HepG2 (cell line): ENCODE measurements at regions not wholly inside any gene's neighbourhood (a gene's known extent, or its start where the extent isn't known, plus 50 kb on each side); places are given as distances from the start of the nearest gene placed in this dataset.

Experiments
- ATAC-seq: fragments of 200-7000 bp; cut with Tn5 transposase; 3 replicates; pipeline ENCODE4 v1.9.1; 2020; ENCODE audit warnings: mild to moderate bottlenecking, moderate library complexity
- BruUV-seq: library from RNA; stranded (reverse); fragments of 400-500 nt; replicated peaks from 2 replicates; lab custom pipeline; 2021; lab: Mats Ljungman, UMichigan
- CTCF ChIA-PET: fragments of 300-600 bp; formaldehyde crosslinking; extraction: SDS; loops from one replicate; lab custom pipeline; 2021; ENCODE audit warnings: low total read pairs, inconsistent platforms, low intra/inter-chr PET ratio; lab: Yijun Ruan, JAX
- POLR2A ChIA-PET: fragments of 350-600 bp; sonication (Branson Sonifier 250); formaldehyde crosslinking; loops from one replicate; lab custom pipeline; 2020; ENCODE audit warnings: antibody characterized with exemption, inconsistent platforms; lab: Yijun Ruan, JAX
- DNase-seq: peaks from one replicate; pipeline ENCODE4 v3.0.0-alpha.2; 2015; ENCODE audit warnings: low spot score
- FAIRE-seq: peaks from 3 replicates; lab custom pipeline; 2011; peaks lifted over from hg19 to GRCh38; lab: Jason Lieb, UNC
- H2AFZ ChIP-seq: one replicate; pipeline ENCODE4 v1.6.1; 2011; ENCODE audit warnings: low read length, inconsistent platforms
- H3K27ac ChIP-seq: fragments of 300-600 bp; 3 replicates; pipeline ENCODE4 v1.8.0; 2011; ENCODE audit warnings: mixed run types, mild to moderate bottlenecking, mixed read lengths, low read length, inconsistent platforms; ENCODE audit not compliant: insufficient read depth; ENCODE audit errors: extremely low read length
- H3K27me3 ChIP-seq, 2 experiments: fragments of 200-600 bp in 1 of 2; 2 replicates in 1 of 2; 3 replicates in 1 of 2; pipeline versions ENCODE4 v1.6.0 to v1.8.0; 2011; ENCODE audit warnings: low read length in 2 of 2, mild to moderate bottlenecking in 2 of 2, moderate library complexity in 2 of 2, inconsistent platforms in 1 of 2; ENCODE audit not compliant: insufficient read depth in 2 of 2, control insufficient read depth in 1 of 2
- H3K36me3 ChIP-seq, 2 experiments: fragments of 200-600 bp in 1 of 2; replicated peaks in 1 of 2; 2 replicates in 1 of 2; 3 replicates in 1 of 2; pipeline versions ENCODE4 v1.5.1 to v1.8.0; 2011; ENCODE audit warnings: low read length in 2 of 2, inconsistent platforms in 1 of 2; ENCODE audit not compliant: insufficient read depth in 2 of 2, control insufficient read depth in 1 of 2
- H3K4me1 ChIP-seq: 2 replicates; pipeline ENCODE4 v1.5.1; 2012; ENCODE audit warnings: low read length, inconsistent platforms; ENCODE audit not compliant: insufficient read depth
- H3K4me2 ChIP-seq: 2 replicates; pipeline ENCODE4 v1.6.0; 2011; ENCODE audit warnings: low read depth, low read length, inconsistent platforms
- H3K4me3 ChIP-seq, 3 experiments: fragments of 200-600 bp in 1 of 3; sonication (generic), shearing (Covaris generic) in 1 of 3; replicated peaks in 1 of 3; 2 replicates each; pipeline ENCODE4 v1.5.1; 2011 to 2016; ENCODE audit warnings: low read length in 3 of 3, inconsistent platforms in 2 of 3, low read depth in 2 of 3, mild to moderate bottlenecking in 2 of 3, control low read depth in 1 of 3, mixed read lengths in 1 of 3; ENCODE audit not compliant: insufficient read depth in 1 of 3
- H3K79me2 ChIP-seq: one replicate; pipeline ENCODE4 v1.6.1; 2011; ENCODE audit warnings: low read length, inconsistent platforms; ENCODE audit not compliant: insufficient read depth
- H3K9ac ChIP-seq: 2 replicates; pipeline ENCODE4 v1.6.0; 2011; ENCODE audit warnings: mild to moderate bottlenecking, low read depth, low read length, inconsistent platforms; ENCODE audit not compliant: insufficient read depth
- H3K9me3 ChIP-seq: 2 replicates; pipeline ENCODE4 v1.5.1; 2012; ENCODE audit warnings: mild to moderate bottlenecking, low read length
- H4K20me1 ChIP-seq: 2 replicates; pipeline ENCODE4 v1.6.0; 2011; ENCODE audit warnings: inconsistent platforms, mild to moderate bottlenecking, low read length, moderate library complexity; ENCODE audit not compliant: insufficient read depth
- KLF11 ChIP-seq: IDR thresholded peaks from 2 replicates; pipeline ENCODE4 v1.6.1; 2016; ENCODE audit warnings: missing compliant biosample characterization
- MEF2D ChIP-seq: sonication (generic); formaldehyde crosslinking; IDR thresholded peaks from 2 replicates; pipeline ENCODE4 v1.5.1; 2020; ENCODE audit warnings: mild to moderate bottlenecking, missing genetic modification reagents
- NFATC3 ChIP-seq: sonication (generic); formaldehyde crosslinking; IDR thresholded peaks from 2 replicates; pipeline ENCODE4 v1.5.1; 2020; ENCODE audit warnings: mild to moderate bottlenecking, missing genetic modification reagents
- SATB2 ChIP-seq: sonication (generic); formaldehyde crosslinking; IDR thresholded peaks from 2 replicates; pipeline ENCODE4 v1.5.0; 2020; ENCODE audit warnings: missing genetic modification reagents
- SP2 ChIP-seq: sonication (generic); formaldehyde crosslinking; IDR thresholded peaks from 2 replicates; pipeline ENCODE4 v1.5.1; 2020; ENCODE audit warnings: mild to moderate bottlenecking, missing genetic modification reagents
- WGBS: methylation state at CpG from one replicate; pipeline ENCODE4 v1.1.6; 2017; ENCODE audit warnings: low lambda C conversion rate; 5-methylcytosine and 5-hydroxymethylcytosine counted together
- in situ Hi-C: cut with HindIII; loops from 2 replicates; pipeline ENCODE4 v1.10.0; 2017; ENCODE audit warnings: low pct_unique_long_range_greater_than_20kb; ENCODE audit not compliant: extremely low pct_ligation_motif_present
- intact Hi-C: fragments of 100-400 bp; cut with micrococcal nuclease; formaldehyde crosslinking; loops from one replicate; pipeline ENCODE4 v1.10.0; 2022; ENCODE audit not compliant: unreplicated experiment
- TF ChIP-seq, protein P1 (sequence below): IDR thresholded peaks from 2 replicates; pipeline ENCODE4 v1.6.1; 2016; ENCODE audit warnings: mild to moderate bottlenecking, missing biosample characterization, missing genetic modification reagents
- TF ChIP-seq, protein P2 (sequence below): sonication (generic); formaldehyde crosslinking; IDR thresholded peaks from 2 replicates; pipeline ENCODE4 v1.8.0; 2022; ENCODE audit warnings: missing genetic modification reagents, mild to moderate bottlenecking, borderline replicate concordance

DNA sequence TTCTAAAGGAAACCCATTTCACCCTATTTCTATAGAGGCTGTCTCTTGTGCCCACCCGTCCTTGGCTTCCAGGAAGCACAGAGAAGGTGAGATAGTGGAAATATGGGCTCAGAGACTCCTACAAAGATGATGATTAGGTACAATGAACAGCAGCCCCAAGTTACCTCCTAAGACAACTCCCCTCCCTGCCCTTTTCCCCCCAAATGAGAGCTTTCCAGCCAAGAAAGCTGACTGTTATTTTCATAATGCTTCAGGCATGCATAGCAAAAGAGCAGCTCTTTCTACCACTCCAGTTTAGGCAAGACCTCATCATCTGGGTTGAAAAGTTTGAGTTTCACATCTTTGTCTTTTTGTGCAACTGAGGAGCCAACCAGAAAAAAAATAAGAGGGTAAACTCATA is 248.8 kb upstream of the ADAMTS9 start:
- in situ Hi-C loops (no loop called here), intact Hi-C loops (no loop called here)
- Histone ChIP-seq H3K9ac (no peak overlapping the region), H3K36me3 (no peaks in the 10 kb centered on the region), H3K4me2 (no peak overlapping the region), H4K20me1 (no peaks in the 10 kb centered on the region), H3K9me3 (no peaks in the 10 kb centered on the region), H3K27me3 (no peaks in the 10 kb centered on the region), H2AFZ (no peak overlapping the region), H3K27ac (no peak overlapping the region), H3K79me2 (no peaks in the 10 kb centered on the region), H3K4me3 (no peak overlapping the region), H3K4me1 (no peaks in the 10 kb centered on the region)
- FAIRE-seq (no peak), DNase-seq (no peak), ATAC-seq (no peak)
- no TSS peak for BruUV-seq
- TF ChIP-seq MEF2D (CRISPR knock-in tag) = no peak
- TF ChIP-seq SP2 (CRISPR knock-in tag) = no peak
- TF ChIP-seq, protein P1, sequence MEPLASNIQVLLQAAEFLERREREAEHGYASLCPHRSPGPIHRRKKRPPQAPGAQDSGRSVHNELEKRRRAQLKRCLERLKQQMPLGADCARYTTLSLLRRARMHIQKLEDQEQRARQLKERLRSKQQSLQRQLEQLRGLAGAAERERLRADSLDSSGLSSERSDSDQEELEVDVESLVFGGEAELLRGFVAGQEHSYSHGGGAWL (CRISPR knock-in tag) = no peak
- no peak for TF ChIP-seq NFATC3 (CRISPR knock-in tag)
- WGBS = 0% methylated on average over 1 of the region's 1 CpG
- CTCF ChIA-PET = no interaction called here
- POLR2A ChIA-PET = no interaction called here

DNA sequence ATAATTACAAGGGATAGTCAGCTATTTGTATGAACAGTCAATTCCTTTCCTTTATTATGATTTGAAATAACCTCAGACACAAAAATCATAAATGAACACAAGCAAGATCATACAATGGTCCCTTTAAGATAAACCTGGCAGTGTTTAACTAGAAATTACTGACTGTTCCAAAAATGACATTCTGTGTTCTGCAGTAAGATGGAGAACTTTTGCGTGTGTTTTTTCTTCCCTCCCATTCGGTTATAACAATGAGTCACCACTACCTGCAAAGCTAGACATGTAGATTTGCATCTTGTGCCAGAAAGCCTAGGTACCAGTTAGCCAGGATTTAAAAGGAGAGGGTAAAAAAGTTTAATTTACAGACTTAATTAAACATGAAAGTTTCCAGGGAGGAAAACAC is 248.2 kb upstream of the ADAMTS9 start:
- no peak for ATAC-seq

More for the DNA sequence above, 248.2 kb upstream of the ADAMTS9 start:
- Histone ChIP-seq H3K4me1 (no peaks in the 10 kb centered on the region), H3K79me2 (no peaks in the 10 kb centered on the region), H3K36me3 (no peaks in the 10 kb centered on the region), H3K27ac (no peak overlapping the region), H3K4me2 (no peak overlapping the region), H3K9ac (no peak overlapping the region), H3K9me3 (no peaks in the 10 kb centered on the region), H2AFZ (no peak overlapping the region), H3K4me3 (no peak overlapping the region), H4K20me1 (no peaks in the 10 kb centered on the region), H3K27me3 (no peaks in the 10 kb centered on the region)
- intact Hi-C loops (no loop called here), in situ Hi-C loops (no loop called here)
- FAIRE-seq (no peak), DNase-seq (no peak)
- TF ChIP-seq, protein P2, sequence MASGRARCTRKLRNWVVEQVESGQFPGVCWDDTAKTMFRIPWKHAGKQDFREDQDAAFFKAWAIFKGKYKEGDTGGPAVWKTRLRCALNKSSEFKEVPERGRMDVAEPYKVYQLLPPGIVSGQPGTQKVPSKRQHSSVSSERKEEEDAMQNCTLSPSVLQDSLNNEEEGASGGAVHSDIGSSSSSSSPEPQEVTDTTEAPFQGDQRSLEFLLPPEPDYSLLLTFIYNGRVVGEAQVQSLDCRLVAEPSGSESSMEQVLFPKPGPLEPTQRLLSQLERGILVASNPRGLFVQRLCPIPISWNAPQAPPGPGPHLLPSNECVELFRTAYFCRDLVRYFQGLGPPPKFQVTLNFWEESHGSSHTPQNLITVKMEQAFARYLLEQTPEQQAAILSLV (CRISPR knock-in tag) = no peak
- no peak for TF ChIP-seq SATB2
- no peak for TF ChIP-seq KLF11 (CRISPR knock-in tag)
- no TSS peak for BruUV-seq
- POLR2A ChIA-PET = no interaction called here
- 0% methylated on average over 2 of the region's 2 CpGs for WGBS
- CTCF ChIA-PET = no interaction called here
